ENCODE measurements at regions not wholly inside any gene's neighbourhood (a gene's known extent, or its start where the extent isn't known, plus 50 kb on each side); places are given as distances from the start of the nearest gene placed in this dataset.
"Not testable (repeated sequence)": the region's sequence is repeated elsewhere in the genome, so short reads cannot be mapped to it uniquely, and the experiment has no call there.

GRCh38 chr5:17037751-17038150 is 101.7 kb upstream of the MYO10 start:
- no peak for DNase-seq

GRCh38 chr5:17039170-17039569 is 103.1 kb upstream of the MYO10 start:
- DNase-seq: no peak

GRCh38 chr5:17042041-17042440 is 106.0 kb upstream of the MYO10 start:
- no peak for DNase-seq

- DNase-seq: no peak
These were observed 110.2 kb upstream of the MYO10 start for GRCh38 chr5:17046320-17046719.

- no peak for DNase-seq
These were observed 114.1 kb upstream of the MYO10 start for GRCh38 chr5:17050236-17050635.

GRCh38 chr5:17054911-17055310 is 118.8 kb upstream of the MYO10 start:
- no peak for DNase-seq

GRCh38 chr5:17056141-17056631 is 120.1 kb upstream of the MYO10 start:
- DNase-seq: no peak

GRCh38 chr5:17058438-17058837 is 122.3 kb upstream of the MYO10 start:
- DNase-seq: no peak

GRCh38 chr5:17061973-17062470 is 125.9 kb upstream of the MYO10 start:
- DNase-seq: no peak

GRCh38 chr5:17062741-17063140 is 126.7 kb upstream of the MYO10 start:
- DNase-seq: not testable (repeated sequence)

GRCh38 chr5:17064241-17064640 is 128.2 kb upstream of the MYO10 start:
- DNase-seq: no peak

- DNase-seq: no peak
These were observed 129.4 kb upstream of the MYO10 start for GRCh38 chr5:17065458-17065857.

GRCh38 chr5:17066026-17066425 is 129.9 kb upstream of the MYO10 start:
- DNase-seq: peak; percentile 30

GRCh38 chr5:17067657-17068392 is 131.7 kb upstream of the MYO10 start:
- no peak for DNase-seq

- DNase-seq: peak; percentile 85
These were observed 134.0 kb upstream of the MYO10 start for GRCh38 chr5:17069995-17070511.

GRCh38 chr5:17070647-17071046 is 134.6 kb upstream of the MYO10 start:
- peak; percentile 74 for DNase-seq

- DNase-seq: no peak
These were observed 139.1 kb upstream of the MYO10 start for GRCh38 chr5:17075236-17075635.

GRCh38 chr5:17076272-17076671 is 140.2 kb upstream of the MYO10 start:
- peak; percentile 87 for DNase-seq

GRCh38 chr5:17077440-17078233 is 139.8 kb upstream of the BASP1 start:
- DNase-seq: peak; percentile 15

GRCh38 chr5:17079562-17079961 is 137.9 kb upstream of the BASP1 start:
- DNase-seq: peak; percentile 37

- DNase-seq: no peak
These were observed 137.1 kb upstream of the BASP1 start for GRCh38 chr5:17080361-17080760.

GRCh38 chr5:17081142-17081541 is 136.3 kb upstream of the BASP1 start:
- no peak for DNase-seq

- DNase-seq: not testable (repeated sequence)
These were observed 134.2 kb upstream of the BASP1 start for GRCh38 chr5:17083276-17083675.

- no peak for DNase-seq
These were observed 130.4 kb upstream of the BASP1 start for GRCh38 chr5:17087035-17087434.
